T-helper 1 cell treated with Interleukin-12 subunit alpha and Interleukin-12 subunit beta and Interleukin-4 antibody, amounts not matched to agents 30 μg/mL and 1 μg/mL, for 36 hours (primary cell): ENCODE measurements at regions not wholly inside any gene's neighbourhood (a gene's known extent, or its start where the extent isn't known, plus 50 kb on each side); places are given as distances from the start of the nearest gene placed in this dataset.
"Not testable (repeated sequence)": the region's sequence is repeated elsewhere in the genome, so short reads cannot be mapped to it uniquely, and the experiment has no call there.

Experiments used
- H3K27ac Mint-ChIP-seq: one replicate; pipeline ENCODE4 v1.8.0; 2021; ENCODE audit warnings: mild to moderate bottlenecking, mixed read lengths
- H3K27me3 Mint-ChIP-seq: one replicate; pipeline ENCODE4 v1.8.0; 2021; ENCODE audit warnings: low read depth, mixed read lengths
- H3K36me3 Mint-ChIP-seq: one replicate; pipeline ENCODE4 v1.8.0; 2021; ENCODE audit warnings: low read depth, mixed read lengths
- H3K4me1 Mint-ChIP-seq: one replicate; pipeline ENCODE4 v1.8.0; 2021; ENCODE audit warnings: low read depth, mixed read lengths
- H3K4me3 Mint-ChIP-seq: one replicate; pipeline ENCODE4 v1.8.0; 2021; ENCODE audit warnings: mild to moderate bottlenecking, moderate library complexity, mixed read lengths
- H3K9me3 Mint-ChIP-seq: one replicate; pipeline ENCODE4 v1.8.0; 2021; ENCODE audit warnings: mixed read lengths

DNA sequence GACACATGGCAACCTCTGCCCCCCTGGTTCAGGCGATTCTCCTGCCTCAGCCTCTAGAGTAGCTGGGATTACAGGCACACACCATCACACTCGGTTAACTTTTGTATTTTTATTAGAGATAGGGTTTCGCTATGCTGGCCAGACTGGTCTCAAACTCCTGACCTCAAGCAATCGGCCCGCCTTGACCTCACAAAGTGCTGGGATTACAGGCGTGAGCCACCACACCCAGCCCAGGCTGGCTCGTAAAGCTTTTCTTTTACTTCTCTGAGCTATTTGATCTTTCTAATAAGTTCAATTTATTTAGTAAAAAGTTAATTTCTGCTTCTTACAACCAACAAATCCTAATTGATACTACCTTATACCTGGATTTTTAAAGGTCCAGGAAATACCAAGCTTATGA is 127.4 kb upstream of the KRR1 start:
- no peaks in the 10 kb centered on the region for H3K9me3 Mint-ChIP-seq
- H3K4me3 Mint-ChIP-seq = no peak overlapping the region
- peaks cover 36% of the 10 kb centered on the region for H3K4me1 Mint-ChIP-seq
- H3K27ac Mint-ChIP-seq = no peak overlapping the region
- H3K36me3 Mint-ChIP-seq = no peaks in the 10 kb centered on the region
- no peaks in the 10 kb centered on the region for H3K27me3 Mint-ChIP-seq

DNA sequence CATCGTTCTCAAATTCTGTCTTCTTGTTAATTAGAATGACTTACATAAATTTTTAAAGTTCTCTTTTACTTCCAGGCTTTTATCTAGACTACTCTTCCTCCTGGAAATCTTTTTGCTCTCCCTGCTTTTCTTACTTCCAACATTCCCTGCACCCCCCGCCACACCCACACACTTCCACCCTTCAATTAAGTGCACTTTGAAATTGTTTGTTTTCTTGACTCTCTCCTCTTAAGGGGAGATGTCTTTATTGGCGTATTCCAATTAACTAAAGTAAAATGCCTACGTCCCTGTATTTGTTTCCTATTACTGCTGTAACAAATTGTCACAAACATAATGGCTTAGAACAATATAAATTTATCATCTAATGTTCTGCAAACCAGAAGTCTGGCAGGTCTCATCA is 125.2 kb upstream of the KRR1 start:
- Mint-ChIP-seq H3K4me3 (no peak overlapping the region), H3K9me3 (no peaks in the 10 kb centered on the region), H3K36me3 (no peaks in the 10 kb centered on the region), H3K27me3 (no peaks in the 10 kb centered on the region), H3K27ac (peak overlapping the region; percentile 10), H3K4me1 (peaks cover 30% of the 10 kb centered on the region)

DNA sequence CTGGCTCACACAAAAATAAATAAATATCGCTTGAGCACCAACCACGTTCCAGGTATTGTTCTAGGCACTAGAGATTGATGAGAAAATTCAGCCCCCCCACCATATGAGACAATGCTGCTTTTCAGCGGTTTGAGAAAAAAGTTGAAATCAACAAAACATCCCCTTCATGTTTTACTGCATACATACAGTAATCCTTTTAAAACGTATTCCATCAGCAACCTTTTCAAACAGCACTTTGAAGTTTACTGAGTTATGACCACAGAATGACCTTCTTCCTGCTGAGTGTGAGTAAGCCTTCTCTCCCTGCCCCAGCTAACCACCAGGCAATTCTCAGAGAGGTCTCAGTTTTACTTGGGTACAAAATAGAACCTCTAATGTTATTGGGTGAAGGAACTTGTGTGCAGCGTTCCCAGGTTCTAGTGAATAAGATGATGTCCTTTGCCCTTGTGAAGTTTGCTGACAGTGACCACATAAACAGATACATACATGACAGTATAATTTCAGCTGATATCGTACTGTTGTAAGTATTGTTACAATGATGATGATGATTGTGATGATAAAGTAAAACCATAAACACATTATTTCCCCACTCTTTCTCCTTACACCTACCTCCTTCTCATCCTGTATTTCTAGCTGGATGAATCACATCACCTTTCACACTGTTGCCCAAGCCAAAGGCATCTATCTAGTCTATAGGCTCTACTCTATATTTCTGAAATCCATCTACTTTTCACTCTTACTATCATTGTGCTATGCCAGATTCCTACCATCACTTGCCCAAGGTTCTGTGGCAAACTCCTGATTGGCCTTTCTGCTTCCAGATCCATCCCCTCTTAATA is 124.4 kb upstream of the KRR1 start:
- Mint-ChIP-seq H3K27me3 (no peaks in the 10 kb centered on the region), H3K27ac (peak overlapping the region; percentile 16), H3K4me3 (peak overlapping the region; percentile 12), H3K36me3 (no peaks in the 10 kb centered on the region), H3K9me3 (no peaks in the 10 kb centered on the region), H3K4me1 (peaks cover 22% of the 10 kb centered on the region)

GRCh38 chr12:75634244-75635222 is 123.1 kb upstream of the KRR1 start:
- Mint-ChIP-seq H3K27ac (peak overlapping the region; percentile 49), H3K4me1 (peaks cover 16% of the 10 kb centered on the region), H3K4me3 (no peak overlapping the region), H3K27me3 (no peaks in the 10 kb centered on the region), H3K36me3 (no peaks in the 10 kb centered on the region), H3K9me3 (no peaks in the 10 kb centered on the region)

GRCh38 chr12:75633789-75634188 is 122.4 kb upstream of the KRR1 start:
- Mint-ChIP-seq H3K9me3 (no peaks in the 10 kb centered on the region), H3K4me3 (no peak overlapping the region), H3K4me1 (peaks cover 16% of the 10 kb centered on the region), H3K27ac (no peak overlapping the region), H3K27me3 (peaks cover 5% of the 10 kb centered on the region), H3K36me3 (no peaks in the 10 kb centered on the region)

DNA sequence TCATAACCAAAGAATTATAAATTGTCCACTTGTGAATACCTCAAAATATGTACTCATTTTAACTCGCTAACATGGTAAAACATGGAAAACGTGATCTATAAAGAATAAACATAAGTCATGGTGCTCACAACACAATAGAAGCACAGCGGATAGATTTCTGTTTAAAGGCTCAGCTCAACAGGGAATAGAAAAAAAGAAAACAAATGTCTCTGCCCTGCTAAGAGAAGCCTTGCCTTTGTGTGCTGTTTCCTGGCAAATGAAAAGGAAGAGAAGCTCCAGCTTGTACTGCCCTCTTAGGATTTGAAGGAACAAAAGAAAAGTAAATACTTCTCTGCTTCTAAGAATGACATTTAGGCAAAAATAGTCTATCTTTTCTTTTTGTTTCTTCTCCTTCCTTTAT is 121.0 kb upstream of the KRR1 start:
- no peak overlapping the region for H3K4me3 Mint-ChIP-seq
- peaks cover 5% of the 10 kb centered on the region for H3K27me3 Mint-ChIP-seq
- H3K36me3 Mint-ChIP-seq = no peaks in the 10 kb centered on the region
- no peak overlapping the region for H3K27ac Mint-ChIP-seq
- H3K9me3 Mint-ChIP-seq = no peaks in the 10 kb centered on the region
- H3K4me1 Mint-ChIP-seq = peaks cover 16% of the 10 kb centered on the region

GRCh38 chr12:75631831-75632230 is 120.4 kb upstream of the KRR1 start:
- Mint-ChIP-seq H3K27me3 (peaks cover 5% of the 10 kb centered on the region), H3K4me1 (peaks cover 16% of the 10 kb centered on the region), H3K9me3 (no peaks in the 10 kb centered on the region), H3K27ac (no peak overlapping the region), H3K36me3 (no peaks in the 10 kb centered on the region), H3K4me3 (no peak overlapping the region)

DNA sequence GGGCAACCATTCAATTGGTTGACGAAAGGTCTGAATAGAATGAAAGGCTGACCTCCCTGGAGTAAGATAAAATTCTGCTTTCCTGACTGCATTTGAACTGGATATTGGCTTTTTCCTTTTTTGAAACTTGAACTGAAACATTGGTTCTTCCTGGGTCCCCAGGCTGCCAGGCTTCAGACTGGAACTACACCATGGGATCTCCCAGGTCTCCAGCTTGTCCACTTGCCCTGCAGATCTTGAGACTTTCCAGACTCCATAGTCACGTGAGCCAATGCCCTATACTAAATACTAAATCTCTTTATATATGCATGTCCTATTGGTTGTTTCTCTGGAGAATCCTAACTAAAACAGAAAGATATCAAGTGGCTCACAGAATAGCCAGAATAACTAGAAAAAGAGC is 118.7 kb upstream of the KRR1 start:
- Mint-ChIP-seq H3K27me3 (peaks cover 5% of the 10 kb centered on the region), H3K4me1 (peaks cover 2% of the 10 kb centered on the region), H3K27ac (no peak overlapping the region), H3K4me3 (no peak overlapping the region), H3K36me3 (no peaks in the 10 kb centered on the region), H3K9me3 (no peaks in the 10 kb centered on the region)

DNA sequence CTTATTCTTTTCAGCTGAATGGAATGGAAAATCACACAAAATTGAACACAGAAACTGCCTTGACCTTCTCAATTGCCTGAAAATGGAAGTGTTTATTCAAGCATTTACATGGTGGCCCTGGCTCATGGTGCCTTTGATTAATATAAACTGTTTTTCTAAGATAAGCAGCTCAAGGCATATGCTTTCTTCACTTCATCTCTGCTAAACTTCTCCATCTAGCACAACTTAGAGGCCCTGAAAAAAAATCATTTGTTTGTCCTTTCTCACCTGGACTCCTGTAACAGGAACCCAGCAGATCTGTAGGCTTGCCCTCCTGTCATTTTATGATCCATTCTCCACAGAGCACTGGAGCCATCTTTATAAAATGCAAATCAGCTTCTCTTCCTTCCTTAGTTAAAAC is 117.5 kb upstream of the KRR1 start:
- Mint-ChIP-seq H3K4me3 (no peak overlapping the region), H3K9me3 (no peaks in the 10 kb centered on the region)

DNA sequence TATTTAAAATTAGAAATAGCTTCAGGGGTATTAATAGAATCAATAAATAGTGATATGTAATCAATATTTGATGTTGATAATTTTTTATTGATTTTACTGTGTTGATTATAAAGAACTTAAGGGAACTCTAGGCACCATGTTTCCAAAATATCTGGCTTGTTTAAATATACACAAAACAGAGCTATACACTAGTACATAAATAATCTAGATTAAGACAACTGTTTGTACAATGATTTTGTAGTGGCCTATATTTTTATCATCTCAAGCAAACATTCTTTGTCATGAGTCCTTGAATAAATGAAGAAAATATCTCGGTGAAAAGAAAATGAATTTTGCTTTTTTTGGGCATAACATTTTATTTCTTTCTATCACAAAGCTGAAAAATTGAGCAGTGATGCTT is 117.1 kb upstream of the KRR1 start:
- Mint-ChIP-seq H3K4me3 (no peak overlapping the region), H3K9me3 (no peaks in the 10 kb centered on the region), H3K4me1 (no peaks in the 10 kb centered on the region), H3K27ac (no peak overlapping the region), H3K36me3 (no peaks in the 10 kb centered on the region), H3K27me3 (peaks cover 5% of the 10 kb centered on the region)

More for the DNA sequence above, 117.5 kb upstream of the KRR1 start:
- no peaks in the 10 kb centered on the region for H3K4me1 Mint-ChIP-seq
- H3K27me3 Mint-ChIP-seq = peaks cover 5% of the 10 kb centered on the region
- no peak overlapping the region for H3K27ac Mint-ChIP-seq
- H3K36me3 Mint-ChIP-seq = no peaks in the 10 kb centered on the region

- peaks cover 4% of the 10 kb centered on the region for H3K4me1 Mint-ChIP-seq
- H3K9me3 Mint-ChIP-seq = peaks cover 6% of the 10 kb centered on the region
- no peaks in the 10 kb centered on the region for H3K36me3 Mint-ChIP-seq
- H3K4me3 Mint-ChIP-seq = no peak overlapping the region
- no peak overlapping the region for H3K27ac Mint-ChIP-seq
- no peaks in the 10 kb centered on the region for H3K27me3 Mint-ChIP-seq
These were observed 112.3 kb upstream of the KRR1 start for GRCh38 chr12:75623631-75624154.

- H3K9me3 Mint-ChIP-seq = peaks cover 6% of the 10 kb centered on the region
- no peaks in the 10 kb centered on the region for H3K27me3 Mint-ChIP-seq
- peaks cover 4% of the 10 kb centered on the region for H3K4me1 Mint-ChIP-seq
- H3K27ac Mint-ChIP-seq = no peak overlapping the region
- no peaks in the 10 kb centered on the region for H3K36me3 Mint-ChIP-seq
- H3K4me3 Mint-ChIP-seq = no peak overlapping the region
These were observed 111.1 kb upstream of the KRR1 start for GRCh38 chr12:75622492-75622891.

DNA sequence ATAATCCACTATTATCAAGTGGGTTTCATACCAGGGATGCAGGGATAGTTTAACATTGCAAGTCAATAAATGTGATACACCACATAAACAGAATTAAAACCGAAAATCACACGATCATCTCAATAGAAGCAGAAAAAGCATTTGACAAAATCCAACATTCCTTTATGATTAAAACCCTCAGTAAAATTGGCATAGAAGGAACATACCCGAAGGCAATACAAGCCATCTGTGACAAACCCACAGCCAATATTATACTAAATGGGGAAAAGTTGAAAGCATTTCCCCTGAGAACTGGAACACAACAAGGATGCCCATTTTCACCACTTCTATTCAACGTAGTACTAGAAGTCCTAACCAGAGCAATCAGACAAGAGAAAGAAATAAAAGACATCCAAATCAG is 103.0 kb upstream of the KRR1 start:
- not testable (repeated sequence) for H3K36me3 Mint-ChIP-seq, H3K4me3 Mint-ChIP-seq, H3K27ac Mint-ChIP-seq, H3K4me1 Mint-ChIP-seq
- Mint-ChIP-seq H3K27me3 (peaks cover 33% of the 10 kb centered on the region), H3K9me3 (peaks cover 23% of the 10 kb centered on the region)

- Mint-ChIP-seq H3K4me1 (no peaks in the 10 kb centered on the region), H3K27me3 (peaks cover 37% of the 10 kb centered on the region), H3K27ac (no peak overlapping the region), H3K4me3 (no peak overlapping the region), H3K36me3 (no peaks in the 10 kb centered on the region), H3K9me3 (peaks cover 20% of the 10 kb centered on the region)
These were observed 102.6 kb upstream of the KRR1 start for GRCh38 chr12:75613981-75614380.
